Spleen (tissue), 7 donors: ENCODE measurements at regions not wholly inside any gene's neighbourhood (a gene's known extent, or its start where the extent isn't known, plus 50 kb on each side); places are given as distances from the start of the nearest gene placed in this dataset.

ENCODE experiments used
- POLR2A ChIP-seq, 3 donors: fragments of 450-650 bp; IDR thresholded peaks; one replicate each; pipeline ENCODE4 v1.5.1; 2017; ENCODE audit warnings: antibody characterized with exemption in 3 of 3, mild to moderate bottlenecking in 1 of 3
- POLR2AphosphoS5 ChIP-seq, 3 donors: sonication (generic); formaldehyde crosslinking; IDR thresholded peaks; one replicate each; pipeline ENCODE4 v1.5.1; 2017; ENCODE audit warnings: antibody characterized with exemption in 3 of 3
- TF ChIP-seq, protein P1 (sequence below), 11 experiments: fragments of 200-600 bp in 7 of 11; fragments of 450-650 bp in 4 of 11; sonication (generic) in 4 of 11; IDR thresholded peaks in 8 of 11; conservative IDR thresholded peaks in 3 of 11; 1 replicate in 7 of 11; 2 replicates in 4 of 11; pipeline versions ENCODE4 v1.4.0 to v1.8.0; 2016 to 2021; ENCODE audit warnings: antibody characterized with exemption in 11 of 11, inconsistent platforms in 4 of 11, mild to moderate bottlenecking in 1 of 11
- donor health status: DM: no; HTN: no; CAD: no; lungs with moderate emphysema.
- donor health status: DM: no; HTN: no; CAD: no.
- donor health status: DM: no; HTN: no; CAD: no.

DNA sequence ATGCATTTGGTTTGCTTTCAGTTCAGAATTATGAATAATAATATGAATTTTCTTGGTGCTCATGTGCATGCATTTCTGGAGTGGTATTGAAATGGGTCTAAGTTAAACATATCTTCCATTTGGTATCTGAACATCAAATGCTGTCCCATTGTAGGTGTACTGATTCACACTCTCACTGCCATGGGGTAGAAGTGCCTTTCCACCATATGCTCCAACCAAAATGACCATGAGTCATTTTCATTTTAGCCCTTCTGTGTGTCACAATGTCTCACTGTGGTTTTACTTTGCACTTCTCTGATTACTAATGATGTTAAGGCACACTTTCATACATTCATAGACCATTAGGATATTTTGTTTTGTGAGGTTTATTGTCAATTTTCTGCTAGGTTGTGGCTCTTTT lies 211.9 kb downstream of the HAO1 start:
- TF ChIP-seq, protein P1, sequence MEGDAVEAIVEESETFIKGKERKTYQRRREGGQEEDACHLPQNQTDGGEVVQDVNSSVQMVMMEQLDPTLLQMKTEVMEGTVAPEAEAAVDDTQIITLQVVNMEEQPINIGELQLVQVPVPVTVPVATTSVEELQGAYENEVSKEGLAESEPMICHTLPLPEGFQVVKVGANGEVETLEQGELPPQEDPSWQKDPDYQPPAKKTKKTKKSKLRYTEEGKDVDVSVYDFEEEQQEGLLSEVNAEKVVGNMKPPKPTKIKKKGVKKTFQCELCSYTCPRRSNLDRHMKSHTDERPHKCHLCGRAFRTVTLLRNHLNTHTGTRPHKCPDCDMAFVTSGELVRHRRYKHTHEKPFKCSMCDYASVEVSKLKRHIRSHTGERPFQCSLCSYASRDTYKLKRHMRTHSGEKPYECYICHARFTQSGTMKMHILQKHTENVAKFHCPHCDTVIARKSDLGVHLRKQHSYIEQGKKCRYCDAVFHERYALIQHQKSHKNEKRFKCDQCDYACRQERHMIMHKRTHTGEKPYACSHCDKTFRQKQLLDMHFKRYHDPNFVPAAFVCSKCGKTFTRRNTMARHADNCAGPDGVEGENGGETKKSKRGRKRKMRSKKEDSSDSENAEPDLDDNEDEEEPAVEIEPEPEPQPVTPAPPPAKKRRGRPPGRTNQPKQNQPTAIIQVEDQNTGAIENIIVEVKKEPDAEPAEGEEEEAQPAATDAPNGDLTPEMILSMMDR (IDR thresholded peaks at IDR 0.05 in 8 of 11, conservative IDR thresholded peaks at IDR 0.05 in 3 of 11): no peak
- TF ChIP-seq POLR2A (IDR thresholded peaks at IDR 0.05): no peak
- TF ChIP-seq POLR2AphosphoS5 (IDR thresholded peaks at IDR 0.05): no peak
